ENCODE measurements at regions not wholly inside any gene's neighbourhood (a gene's known extent, or its start where the extent isn't known, plus 50 kb on each side); places are given as distances from the start of the nearest gene placed in this dataset.

DNA sequence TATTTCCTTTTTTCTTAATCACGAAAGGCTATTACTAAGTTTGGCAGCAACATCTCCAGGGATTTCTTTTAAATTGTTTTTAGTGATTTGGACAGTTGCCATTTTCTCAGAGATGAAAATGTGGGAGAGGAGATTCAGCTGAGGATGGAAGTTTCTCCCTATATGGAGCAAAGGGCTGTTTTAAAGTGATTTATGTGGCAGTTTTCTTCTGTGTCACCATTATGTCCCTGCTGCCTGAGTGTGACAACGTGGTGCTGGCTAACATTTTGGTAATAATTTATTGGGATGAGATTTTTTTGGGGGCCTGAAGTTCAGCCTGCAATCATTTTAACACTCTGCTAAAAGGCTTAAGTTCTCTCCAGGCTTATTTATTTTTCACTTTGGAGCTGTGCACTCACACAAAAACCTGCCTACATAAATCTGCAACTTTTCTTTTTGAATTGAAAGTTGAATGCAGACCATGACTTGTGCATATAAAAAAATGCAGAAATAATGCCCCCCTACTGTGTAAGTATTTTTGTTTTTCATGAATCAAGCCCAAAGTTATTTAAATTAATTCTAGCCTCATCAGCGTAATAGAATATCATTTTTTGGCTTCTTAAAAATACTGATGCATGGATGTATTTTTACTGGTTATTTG lies 210.9 kb downstream of the ZIC1 start:
- Histone ChIP-seq H3K4me3 (ENCODE audit: low read length) (no peak overlapping the region), H3K27ac (ENCODE audit: low read length) (no peak overlapping the region), H3K27me3 (ENCODE audit: insufficient read depth, low read depth, low read length) (no peaks in the 10 kb centered on the region), H3F3A (ENCODE audit: insufficient read depth, low read length, poor library complexity, severe bottlenecking) (no peaks in the 10 kb centered on the region), H4K20me1 (ENCODE audit: insufficient read depth) (no peaks in the 10 kb centered on the region), H3K9me2 (ENCODE audit: insufficient read depth, low read length) (no peaks in the 10 kb centered on the region), H3K4me2 (ENCODE audit: low read length) (no peak overlapping the region), H3K9me3 (ENCODE audit: low read length) (no peaks in the 10 kb centered on the region), H3K36me3 (ENCODE audit: insufficient read depth, low read length) (no peaks in the 10 kb centered on the region), H3K9ac (ENCODE audit: low read length) (no peak overlapping the region), H3K79me2 (replicated peaks; ENCODE audit: insufficient read depth, low read length) (no peaks in the 10 kb centered on the region), H2AFZ (ENCODE audit: low read depth, low read length) (no peak overlapping the region)
- no peak for TF ChIP-seq EP300 (conservative IDR thresholded peaks at IDR 0.05; ENCODE audit: poor library complexity, severe bottlenecking)
- no peak for TF ChIP-seq MXI1 (conservative IDR thresholded peaks at IDR 0.05; ENCODE audit: poor library complexity, severe bottlenecking)
- TF ChIP-seq TAF1 (IDR thresholded peaks at IDR 0.05; ENCODE audit: low read depth) = no peak
- TF ChIP-seq POLR2AphosphoS5 (IDR thresholded peaks at IDR 0.05) = no peak
- TF ChIP-seq SMC3 (conservative IDR thresholded peaks at IDR 0.05; ENCODE audit: poor library complexity) = no peak
- TF ChIP-seq, protein P1, sequence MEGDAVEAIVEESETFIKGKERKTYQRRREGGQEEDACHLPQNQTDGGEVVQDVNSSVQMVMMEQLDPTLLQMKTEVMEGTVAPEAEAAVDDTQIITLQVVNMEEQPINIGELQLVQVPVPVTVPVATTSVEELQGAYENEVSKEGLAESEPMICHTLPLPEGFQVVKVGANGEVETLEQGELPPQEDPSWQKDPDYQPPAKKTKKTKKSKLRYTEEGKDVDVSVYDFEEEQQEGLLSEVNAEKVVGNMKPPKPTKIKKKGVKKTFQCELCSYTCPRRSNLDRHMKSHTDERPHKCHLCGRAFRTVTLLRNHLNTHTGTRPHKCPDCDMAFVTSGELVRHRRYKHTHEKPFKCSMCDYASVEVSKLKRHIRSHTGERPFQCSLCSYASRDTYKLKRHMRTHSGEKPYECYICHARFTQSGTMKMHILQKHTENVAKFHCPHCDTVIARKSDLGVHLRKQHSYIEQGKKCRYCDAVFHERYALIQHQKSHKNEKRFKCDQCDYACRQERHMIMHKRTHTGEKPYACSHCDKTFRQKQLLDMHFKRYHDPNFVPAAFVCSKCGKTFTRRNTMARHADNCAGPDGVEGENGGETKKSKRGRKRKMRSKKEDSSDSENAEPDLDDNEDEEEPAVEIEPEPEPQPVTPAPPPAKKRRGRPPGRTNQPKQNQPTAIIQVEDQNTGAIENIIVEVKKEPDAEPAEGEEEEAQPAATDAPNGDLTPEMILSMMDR (IDR thresholded peaks at IDR 0.05; ENCODE audit: poor library complexity, severe bottlenecking) = no peak
- TF ChIP-seq, protein P2, sequence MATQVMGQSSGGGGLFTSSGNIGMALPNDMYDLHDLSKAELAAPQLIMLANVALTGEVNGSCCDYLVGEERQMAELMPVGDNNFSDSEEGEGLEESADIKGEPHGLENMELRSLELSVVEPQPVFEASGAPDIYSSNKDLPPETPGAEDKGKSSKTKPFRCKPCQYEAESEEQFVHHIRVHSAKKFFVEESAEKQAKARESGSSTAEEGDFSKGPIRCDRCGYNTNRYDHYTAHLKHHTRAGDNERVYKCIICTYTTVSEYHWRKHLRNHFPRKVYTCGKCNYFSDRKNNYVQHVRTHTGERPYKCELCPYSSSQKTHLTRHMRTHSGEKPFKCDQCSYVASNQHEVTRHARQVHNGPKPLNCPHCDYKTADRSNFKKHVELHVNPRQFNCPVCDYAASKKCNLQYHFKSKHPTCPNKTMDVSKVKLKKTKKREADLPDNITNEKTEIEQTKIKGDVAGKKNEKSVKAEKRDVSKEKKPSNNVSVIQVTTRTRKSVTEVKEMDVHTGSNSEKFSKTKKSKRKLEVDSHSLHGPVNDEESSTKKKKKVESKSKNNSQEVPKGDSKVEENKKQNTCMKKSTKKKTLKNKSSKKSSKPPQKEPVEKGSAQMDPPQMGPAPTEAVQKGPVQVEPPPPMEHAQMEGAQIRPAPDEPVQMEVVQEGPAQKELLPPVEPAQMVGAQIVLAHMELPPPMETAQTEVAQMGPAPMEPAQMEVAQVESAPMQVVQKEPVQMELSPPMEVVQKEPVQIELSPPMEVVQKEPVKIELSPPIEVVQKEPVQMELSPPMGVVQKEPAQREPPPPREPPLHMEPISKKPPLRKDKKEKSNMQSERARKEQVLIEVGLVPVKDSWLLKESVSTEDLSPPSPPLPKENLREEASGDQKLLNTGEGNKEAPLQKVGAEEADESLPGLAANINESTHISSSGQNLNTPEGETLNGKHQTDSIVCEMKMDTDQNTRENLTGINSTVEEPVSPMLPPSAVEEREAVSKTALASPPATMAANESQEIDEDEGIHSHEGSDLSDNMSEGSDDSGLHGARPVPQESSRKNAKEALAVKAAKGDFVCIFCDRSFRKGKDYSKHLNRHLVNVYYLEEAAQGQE (IDR thresholded peaks at IDR 0.05; ENCODE audit: borderline replicate concordance) = no peak

DNA sequence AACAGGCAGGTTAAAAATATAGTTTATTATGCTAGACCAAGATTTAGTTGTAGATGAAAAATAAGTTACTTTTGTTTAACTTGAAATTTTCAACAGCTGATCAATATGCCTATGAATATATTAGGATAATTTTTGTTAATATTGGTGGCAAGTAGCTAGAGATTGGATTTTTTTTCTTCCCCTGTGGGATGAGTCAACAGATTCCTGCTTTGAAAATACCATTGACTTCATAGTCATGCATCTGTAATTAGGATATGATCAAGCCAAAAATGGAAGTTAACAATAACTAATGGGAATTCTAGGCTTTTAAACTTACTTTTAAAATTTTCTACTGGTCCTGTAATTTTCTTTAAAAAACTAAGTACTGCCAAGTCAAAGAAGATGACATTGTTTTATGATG lies 211.7 kb downstream of the ZIC1 start:
- no peak overlapping the region for H3K27ac ChIP-seq (ENCODE audit: low read length)
- H3K9ac ChIP-seq (ENCODE audit: low read length) = no peak overlapping the region
- no peak overlapping the region for H3K4me2 ChIP-seq (ENCODE audit: low read length)

More for the DNA sequence above, 211.7 kb downstream of the ZIC1 start:
- H3K9me3 ChIP-seq (ENCODE audit: low read length) = no peaks in the 10 kb centered on the region
- H4K20me1 ChIP-seq (ENCODE audit: insufficient read depth) = no peaks in the 10 kb centered on the region
- TF ChIP-seq POLR2AphosphoS5 (IDR thresholded peaks at IDR 0.05) (no peak), EZH2 (IDR thresholded peaks at IDR 0.05; ENCODE audit: borderline replicate concordance, insufficient read depth, low read length, poor library complexity, severe bottlenecking) (no peak), MXI1 (conservative IDR thresholded peaks at IDR 0.05; ENCODE audit: poor library complexity, severe bottlenecking) (no peak), RAD21 (conservative IDR thresholded peaks at IDR 0.05) (no peak), EP300 (conservative IDR thresholded peaks at IDR 0.05; ENCODE audit: poor library complexity, severe bottlenecking) (no peak), SMC3 (conservative IDR thresholded peaks at IDR 0.05; ENCODE audit: poor library complexity) (no peak), TAF1 (IDR thresholded peaks at IDR 0.05; ENCODE audit: low read depth) (no peak)
- TF ChIP-seq, protein P1 (IDR thresholded peaks at IDR 0.05; ENCODE audit: poor library complexity, severe bottlenecking) = no peak
- TF ChIP-seq, protein P2 (IDR thresholded peaks at IDR 0.05; ENCODE audit: borderline replicate concordance) = no peak
- H2AFZ ChIP-seq (ENCODE audit: low read depth, low read length) = no peak overlapping the region
- no peak overlapping the region for H3K4me3 ChIP-seq (ENCODE audit: low read length)
- no peaks in the 10 kb centered on the region for H3K36me3 ChIP-seq (ENCODE audit: insufficient read depth, low read length)
- no peaks in the 10 kb centered on the region for H3K79me2 ChIP-seq (replicated peaks; ENCODE audit: insufficient read depth, low read length)
- H3F3A ChIP-seq (ENCODE audit: insufficient read depth, low read length, poor library complexity, severe bottlenecking) = no peaks in the 10 kb centered on the region
- H3K9me2 ChIP-seq (ENCODE audit: insufficient read depth, low read length) = no peaks in the 10 kb centered on the region
- no peaks in the 10 kb centered on the region for H3K27me3 ChIP-seq (ENCODE audit: insufficient read depth, low read depth, low read length)
